Lower lobe of right lung (tissue), 2 donors: ENCODE measurements at regions not wholly inside any gene's neighbourhood (a gene's known extent, or its start where the extent isn't known, plus 50 kb on each side); places are given as distances from the start of the nearest gene placed in this dataset.

Experiments used
- ATAC-seq, 2 donors: fragments of 200-7000 bp; cut with Tn5 transposase; one replicate each; pipeline ENCODE4 v1.9.1; 2020 to 2022; ENCODE audit warnings: mild to moderate bottlenecking in 2 of 2, moderate library complexity in 2 of 2
- DNase-seq: peaks from one replicate; pipeline ENCODE4 v3.0.0-alpha.2; 2020
- H3K27ac ChIP-seq: fragments of 200-600 bp; one replicate; pipeline ENCODE4 v1.8.0; 2022
- H3K27me3 ChIP-seq: fragments of 200-600 bp; one replicate; pipeline ENCODE4 v1.8.0; 2022; ENCODE audit warnings: low read depth
- H3K36me3 ChIP-seq: fragments of 200-600 bp; one replicate; pipeline ENCODE4 v1.8.0; 2022; ENCODE audit warnings: mild to moderate bottlenecking
- H3K4me1 ChIP-seq: fragments of 200-600 bp; one replicate; pipeline ENCODE4 v1.8.0; 2022
- H3K4me3 ChIP-seq: fragments of 200-600 bp; one replicate; pipeline ENCODE4 v1.8.0; 2022; ENCODE audit warnings: mild to moderate bottlenecking
- H3K9me3 ChIP-seq: fragments of 200-600 bp; one replicate; pipeline ENCODE4 v1.8.0; 2022
- CTCF ChIP-seq: fragments of 200-600 bp; IDR thresholded peaks from one replicate; pipeline ENCODE4 v1.8.0; 2022; ENCODE audit warnings: antibody characterized with exemption, mild to moderate bottlenecking
- intact Hi-C: fragments of 100-400 bp; cut with DNase I; formaldehyde crosslinking; loops from one replicate; pipeline ENCODE4 v1.11.0; 2022
- donor health status: DM: no; HTN: yes; CAD: no; lungs with severe emphysema.

- ATAC-seq (no peak), DNase-seq (no peak)
- TF ChIP-seq CTCF = no peak
- Histone ChIP-seq H3K4me1 (no peaks in the 10 kb centered on the region), H3K27ac (no peak overlapping the region), H3K9me3 (no peaks in the 10 kb centered on the region), H3K4me3 (no peak overlapping the region), H3K27me3 (no peaks in the 10 kb centered on the region), H3K36me3 (no peaks in the 10 kb centered on the region)
- intact Hi-C loops = no loop called here
Observed at GRCh38 chr10:65846541-65846940, 1079.3 kb upstream of the LRRTM3 start.

GRCh38 chr10:65846949-65847348 is 1078.9 kb upstream of the LRRTM3 start:
- Histone ChIP-seq H3K27ac (no peak overlapping the region), H3K9me3 (no peaks in the 10 kb centered on the region), H3K4me3 (no peak overlapping the region), H3K36me3 (no peaks in the 10 kb centered on the region), H3K4me1 (no peaks in the 10 kb centered on the region), H3K27me3 (no peaks in the 10 kb centered on the region)
- ATAC-seq (no peak), DNase-seq (no peak)
- intact Hi-C loops = no loop called here
- TF ChIP-seq CTCF = no peak

- Histone ChIP-seq H3K36me3 (no peaks in the 10 kb centered on the region), H3K4me3 (no peak overlapping the region), H3K27me3 (no peaks in the 10 kb centered on the region), H3K27ac (no peak overlapping the region), H3K9me3 (no peaks in the 10 kb centered on the region), H3K4me1 (no peaks in the 10 kb centered on the region)
- ATAC-seq (no peak), DNase-seq (no peak)
- TF ChIP-seq CTCF = no peak
- intact Hi-C loops = no loop called here
Observed at GRCh38 chr10:65847436-65848230, 1078.2 kb upstream of the LRRTM3 start.

GRCh38 chr10:65858841-65859240 is 1067.0 kb upstream of the LRRTM3 start:
- intact Hi-C loops = no loop called here

GRCh38 chr10:65861249-65861648 is 1064.6 kb upstream of the LRRTM3 start:
- no peaks in the 10 kb centered on the region for H3K9me3 ChIP-seq
- no peaks in the 10 kb centered on the region for H3K4me1 ChIP-seq
- H3K36me3 ChIP-seq = no peaks in the 10 kb centered on the region
- no peaks in the 10 kb centered on the region for H3K27me3 ChIP-seq
- DNase-seq = no peak
- no peak overlapping the region for H3K27ac ChIP-seq
- TF ChIP-seq CTCF = no peak
- H3K4me3 ChIP-seq = no peak overlapping the region
- intact Hi-C loops = no loop called here
- no peak for ATAC-seq

More at GRCh38 chr10:65858841-65859240, 1067.0 kb upstream of the LRRTM3 start:
- DNase-seq = no peak
- ATAC-seq = no peak
- H3K9me3 ChIP-seq = no peaks in the 10 kb centered on the region
- H3K36me3 ChIP-seq = no peaks in the 10 kb centered on the region
- H3K27me3 ChIP-seq = no peaks in the 10 kb centered on the region
- no peak overlapping the region for H3K27ac ChIP-seq
- H3K4me3 ChIP-seq = no peak overlapping the region
- TF ChIP-seq CTCF = no peak
- no peaks in the 10 kb centered on the region for H3K4me1 ChIP-seq
